ENCODE measurements at regions not wholly inside any gene's neighbourhood (a gene's known extent, or its start where the extent isn't known, plus 50 kb on each side); places are given as distances from the start of the nearest gene placed in this dataset.

- in situ Hi-C loops (cut with HindIII; ENCODE audit: low pct_ligation_motif_present, low pct_unique_long_range_greater_than_20kb, low sequenced_read_pairs), result no loop called here
- no peak for DNase-seq
Measured at GRCh38 chr3:41112466-41112865, 86.8 kb upstream of the CTNNB1 start.

- no peak for DNase-seq
- in situ Hi-C loops (cut with HindIII; ENCODE audit: low pct_ligation_motif_present, low pct_unique_long_range_greater_than_20kb, low sequenced_read_pairs), result no loop called here
Measured at GRCh38 chr3:41115069-41115468, 84.2 kb upstream of the CTNNB1 start.

- in situ Hi-C loops (cut with HindIII; ENCODE audit: low pct_ligation_motif_present, low pct_unique_long_range_greater_than_20kb, low sequenced_read_pairs), result no loop called here
- no peak for DNase-seq
Measured at GRCh38 chr3:41116851-41117250, 82.5 kb upstream of the CTNNB1 start.

- in situ Hi-C loops (cut with HindIII; ENCODE audit: low pct_ligation_motif_present, low pct_unique_long_range_greater_than_20kb, low sequenced_read_pairs), result no loop called here
- peak; percentile 80 for DNase-seq
Measured at GRCh38 chr3:41117398-41117870, 81.9 kb upstream of the CTNNB1 start.

GRCh38 chr3:41118461-41119390 is 80.6 kb upstream of the CTNNB1 start:
- no peak for DNase-seq
- in situ Hi-C loops (cut with HindIII; ENCODE audit: low pct_ligation_motif_present, low pct_unique_long_range_greater_than_20kb, low sequenced_read_pairs), result no loop called here

- no peak for DNase-seq
- in situ Hi-C loops (cut with HindIII; ENCODE audit: low pct_ligation_motif_present, low pct_unique_long_range_greater_than_20kb, low sequenced_read_pairs), result no loop called here
Measured at GRCh38 chr3:41120460-41120859, 78.8 kb upstream of the CTNNB1 start.

GRCh38 chr3:41125258-41125657 is 74.0 kb upstream of the CTNNB1 start:
- DNase-seq, result peak; percentile 8
- in situ Hi-C loops (cut with HindIII; ENCODE audit: low pct_ligation_motif_present, low pct_unique_long_range_greater_than_20kb, low sequenced_read_pairs), result no loop called here

- in situ Hi-C loops (cut with HindIII; ENCODE audit: low pct_ligation_motif_present, low pct_unique_long_range_greater_than_20kb, low sequenced_read_pairs), result no loop called here
- no peak for DNase-seq
Measured at GRCh38 chr3:41126472-41126871, 72.8 kb upstream of the CTNNB1 start.

- in situ Hi-C loops (cut with HindIII; ENCODE audit: low pct_ligation_motif_present, low pct_unique_long_range_greater_than_20kb, low sequenced_read_pairs), result no loop called here
- no peak for DNase-seq
Measured at GRCh38 chr3:41126961-41127360, 72.3 kb upstream of the CTNNB1 start.

- DNase-seq, result no peak
- in situ Hi-C loops (cut with HindIII; ENCODE audit: low pct_ligation_motif_present, low pct_unique_long_range_greater_than_20kb, low sequenced_read_pairs), result no loop called here
Measured at GRCh38 chr3:41127414-41127813, 71.9 kb upstream of the CTNNB1 start.

GRCh38 chr3:41129731-41130130 is 69.6 kb upstream of the CTNNB1 start:
- in situ Hi-C loops (cut with HindIII; ENCODE audit: low pct_ligation_motif_present, low pct_unique_long_range_greater_than_20kb, low sequenced_read_pairs), result no loop called here
- DNase-seq, result no peak

GRCh38 chr3:41131224-41131623 is 68.1 kb upstream of the CTNNB1 start:
- no peak for DNase-seq
- in situ Hi-C loops (cut with HindIII; ENCODE audit: low pct_ligation_motif_present, low pct_unique_long_range_greater_than_20kb, low sequenced_read_pairs), result no loop called here

GRCh38 chr3:41137686-41138111 is 61.6 kb upstream of the CTNNB1 start:
- in situ Hi-C loops (cut with HindIII; ENCODE audit: low pct_ligation_motif_present, low pct_unique_long_range_greater_than_20kb, low sequenced_read_pairs), result no loop called here
- DNase-seq, result no peak

- in situ Hi-C loops (cut with HindIII; ENCODE audit: low pct_ligation_motif_present, low pct_unique_long_range_greater_than_20kb, low sequenced_read_pairs), result no loop called here
- DNase-seq, result no peak
Measured at GRCh38 chr3:41138146-41138545, 61.2 kb upstream of the CTNNB1 start.

GRCh38 chr3:41138601-41139000 is 60.7 kb upstream of the CTNNB1 start:
- in situ Hi-C loops (cut with HindIII; ENCODE audit: low pct_ligation_motif_present, low pct_unique_long_range_greater_than_20kb, low sequenced_read_pairs), result no loop called here
- no peak for DNase-seq

GRCh38 chr3:41140242-41140641 is 59.1 kb upstream of the CTNNB1 start:
- DNase-seq, result no peak
- in situ Hi-C loops (cut with HindIII; ENCODE audit: low pct_ligation_motif_present, low pct_unique_long_range_greater_than_20kb, low sequenced_read_pairs), result no loop called here

- in situ Hi-C loops (cut with HindIII; ENCODE audit: low pct_ligation_motif_present, low pct_unique_long_range_greater_than_20kb, low sequenced_read_pairs), result no loop called here
- no peak for DNase-seq
Measured at GRCh38 chr3:41141433-41142167, 57.7 kb upstream of the CTNNB1 start.

GRCh38 chr3:41143421-41144031 is 55.8 kb upstream of the CTNNB1 start:
- DNase-seq, result no peak
- in situ Hi-C loops (cut with HindIII; ENCODE audit: low pct_ligation_motif_present, low pct_unique_long_range_greater_than_20kb, low sequenced_read_pairs), result no loop called here

- no peak for DNase-seq
- in situ Hi-C loops (cut with HindIII; ENCODE audit: low pct_ligation_motif_present, low pct_unique_long_range_greater_than_20kb, low sequenced_read_pairs), result no loop called here
Measured at GRCh38 chr3:41144631-41145030, 54.7 kb upstream of the CTNNB1 start.

All from ACHN (cell line).